GM12875 (cell line): ENCODE measurements at regions not wholly inside any gene's neighbourhood (a gene's known extent, or its start where the extent isn't known, plus 50 kb on each side); places are given as distances from the start of the nearest gene placed in this dataset.

Experiments used
- H3K4me3 ChIP-seq: one replicate; pipeline ENCODE4 v1.5.1; 2011; ENCODE audit warnings: low read depth, low read length, control low read depth
- CTCF ChIP-seq: IDR thresholded peaks from 2 replicates; pipeline ENCODE4 v1.5.1; 2011; ENCODE audit warnings: low read depth, mild to moderate bottlenecking, control low read depth, inconsistent platforms, low read length, moderate library complexity, borderline replicate concordance; ENCODE audit not compliant: insufficient read depth

GRCh38 chr1:67578397-67579020, 106.5 kb upstream of the GADD45A start:
- H3K4me3 ChIP-seq, result no peak overlapping the region
- TF ChIP-seq CTCF, result no peak

GRCh38 chr1:67579623-67580394, 105.2 kb upstream of the GADD45A start:
- no peak for TF ChIP-seq CTCF
- no peak overlapping the region for H3K4me3 ChIP-seq

GRCh38 chr1:67580691-67581403, 104.2 kb upstream of the GADD45A start:
- H3K4me3 ChIP-seq, result no peak overlapping the region
- TF ChIP-seq CTCF, result no peak

GRCh38 chr1:67582625-67583461, 102.2 kb upstream of the GADD45A start:
- no peak for TF ChIP-seq CTCF
- H3K4me3 ChIP-seq, result no peak overlapping the region

- no peak for TF ChIP-seq CTCF
Observed at GRCh38 chr1:67583462-67583950, 101.5 kb upstream of the GADD45A start.

GRCh38 chr1:67584938-67585337, 100.1 kb upstream of the GADD45A start:
- H3K4me3 ChIP-seq, result no peak overlapping the region
- no peak for TF ChIP-seq CTCF

More at GRCh38 chr1:67583462-67583950, 101.5 kb upstream of the GADD45A start:
- H3K4me3 ChIP-seq, result no peak overlapping the region
